Prostate gland (tissue), 2 donors: ENCODE measurements at regions not wholly inside any gene's neighbourhood (a gene's known extent, or its start where the extent isn't known, plus 50 kb on each side); places are given as distances from the start of the nearest gene placed in this dataset.

Experiments used
- POLR2A ChIP-seq: fragments of 450-650 bp; IDR thresholded peaks from one replicate; pipeline ENCODE4 v1.6.1; 2016; ENCODE audit warnings: antibody characterized with exemption, mild to moderate bottlenecking
- TF ChIP-seq, protein P1 (sequence below), 4 experiments: fragments of 200-600 bp in 2 of 4; fragments of 450-650 bp in 2 of 4; sonication (generic) in 2 of 4; IDR thresholded peaks; 1 replicate in 3 of 4; 2 replicates in 1 of 4; pipeline ENCODE4 v1.5.1; 2016 to 2019; ENCODE audit warnings: antibody characterized with exemption in 4 of 4, mild to moderate bottlenecking in 2 of 4, moderate library complexity in 2 of 4

DNA sequence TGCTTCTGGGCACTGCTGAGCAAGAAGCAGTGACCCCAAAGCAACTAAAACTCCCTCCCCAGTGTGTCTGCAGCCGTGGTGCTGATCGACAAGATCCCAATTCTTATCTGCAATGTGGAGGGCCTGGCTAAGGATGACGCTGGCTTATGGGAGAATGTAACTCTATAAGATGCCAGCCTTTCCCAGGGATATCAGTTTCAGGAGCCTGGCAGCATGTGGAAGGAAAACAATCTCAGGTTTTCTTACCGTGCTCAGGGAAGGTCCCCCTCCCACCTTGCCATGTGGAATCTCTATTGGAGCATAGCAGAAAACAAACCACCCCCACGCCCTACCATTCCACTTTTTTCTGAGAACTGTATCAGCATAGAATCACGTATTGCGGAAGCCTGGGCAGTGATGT is 87.7 kb upstream of the PTPN3 start:
- TF ChIP-seq, protein P1, sequence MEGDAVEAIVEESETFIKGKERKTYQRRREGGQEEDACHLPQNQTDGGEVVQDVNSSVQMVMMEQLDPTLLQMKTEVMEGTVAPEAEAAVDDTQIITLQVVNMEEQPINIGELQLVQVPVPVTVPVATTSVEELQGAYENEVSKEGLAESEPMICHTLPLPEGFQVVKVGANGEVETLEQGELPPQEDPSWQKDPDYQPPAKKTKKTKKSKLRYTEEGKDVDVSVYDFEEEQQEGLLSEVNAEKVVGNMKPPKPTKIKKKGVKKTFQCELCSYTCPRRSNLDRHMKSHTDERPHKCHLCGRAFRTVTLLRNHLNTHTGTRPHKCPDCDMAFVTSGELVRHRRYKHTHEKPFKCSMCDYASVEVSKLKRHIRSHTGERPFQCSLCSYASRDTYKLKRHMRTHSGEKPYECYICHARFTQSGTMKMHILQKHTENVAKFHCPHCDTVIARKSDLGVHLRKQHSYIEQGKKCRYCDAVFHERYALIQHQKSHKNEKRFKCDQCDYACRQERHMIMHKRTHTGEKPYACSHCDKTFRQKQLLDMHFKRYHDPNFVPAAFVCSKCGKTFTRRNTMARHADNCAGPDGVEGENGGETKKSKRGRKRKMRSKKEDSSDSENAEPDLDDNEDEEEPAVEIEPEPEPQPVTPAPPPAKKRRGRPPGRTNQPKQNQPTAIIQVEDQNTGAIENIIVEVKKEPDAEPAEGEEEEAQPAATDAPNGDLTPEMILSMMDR (IDR thresholded peaks at IDR 0.05) = no peak
- TF ChIP-seq POLR2A = no peak
